H9 (cell line): ENCODE measurements at regions not wholly inside any gene's neighbourhood (a gene's known extent, or its start where the extent isn't known, plus 50 kb on each side); places are given as distances from the start of the nearest gene placed in this dataset.

Experiments
- DNase-seq: peaks from one replicate; pipeline ENCODE4 v3.0.0-alpha.2; 2017
- H2AFZ ChIP-seq: one replicate; pipeline ENCODE4 v1.6.1; 2013; ENCODE audit warnings: mild to moderate bottlenecking, low read length, control low read depth, moderate library complexity
- H2AK5ac ChIP-seq: 2 replicates; pipeline ENCODE4 v1.6.1; 2013; ENCODE audit warnings: low read length, control low read depth, mixed read lengths; ENCODE audit not compliant: insufficient read length
- H2BK120ac ChIP-seq: one replicate; pipeline ENCODE4 v1.6.1; 2013; ENCODE audit warnings: low read depth, mild to moderate bottlenecking, low read length, control low read depth, inconsistent platforms; ENCODE audit not compliant: poor library complexity, severe bottlenecking
- H2BK12ac ChIP-seq: 2 replicates; pipeline ENCODE4 v1.6.1; 2013; ENCODE audit warnings: low read length, control low read depth, mixed read lengths, low read depth; ENCODE audit not compliant: insufficient read length
- H2BK15ac ChIP-seq: 2 replicates; pipeline ENCODE4 v1.6.1; 2013; ENCODE audit warnings: low read depth, low read length, control low read depth
- H2BK20ac ChIP-seq: one replicate; pipeline ENCODE4 v1.6.1; 2013; ENCODE audit warnings: low read depth, mild to moderate bottlenecking, low read length, control low read depth, inconsistent platforms; ENCODE audit not compliant: poor library complexity, severe bottlenecking
- H2BK5ac ChIP-seq: 2 replicates; pipeline ENCODE4 v1.6.1; 2013; ENCODE audit warnings: low read length, control low read depth, mixed read lengths; ENCODE audit not compliant: insufficient read length
- H3K14ac ChIP-seq: 2 replicates; pipeline ENCODE4 v1.6.1; 2013; ENCODE audit warnings: low read length, control low read depth; ENCODE audit not compliant: insufficient read depth
- H3K18ac ChIP-seq: 2 replicates; pipeline ENCODE4 v1.6.1; 2013; ENCODE audit warnings: low read depth, mild to moderate bottlenecking, mixed read lengths, low read length, control low read depth; ENCODE audit not compliant: insufficient read length
- H3K23ac ChIP-seq: 2 replicates; pipeline ENCODE4 v1.6.1; 2013; ENCODE audit warnings: low read length, control low read depth, mixed read lengths, low read depth; ENCODE audit not compliant: insufficient read length
- H3K23me2 ChIP-seq: 2 replicates; pipeline ENCODE4 v1.6.1; 2013; ENCODE audit warnings: low read depth, mild to moderate bottlenecking, mixed read lengths, low read length, control low read depth; ENCODE audit not compliant: insufficient read length, poor library complexity, severe bottlenecking
- H3K27ac ChIP-seq: 2 replicates; pipeline ENCODE4 v1.5.1; 2013; ENCODE audit warnings: low read length, control low read depth, mixed read lengths, low read depth; ENCODE audit not compliant: insufficient read length
- H3K27me3 ChIP-seq: 2 replicates; pipeline ENCODE4 v1.6.1; 2013; ENCODE audit warnings: low read length, control low read depth, inconsistent platforms; ENCODE audit not compliant: insufficient read depth
- H3K4ac ChIP-seq: 2 replicates; pipeline ENCODE4 v1.6.1; 2013; ENCODE audit warnings: low read depth, mild to moderate bottlenecking, control low read depth, inconsistent platforms, low read length, moderate library complexity
- H3K4me1 ChIP-seq: 2 replicates; pipeline ENCODE4 v1.6.1; 2013; ENCODE audit warnings: low read length, control low read depth, inconsistent platforms; ENCODE audit not compliant: insufficient read depth
- H3K4me2 ChIP-seq: 2 replicates; pipeline ENCODE4 v1.6.1; 2013; ENCODE audit warnings: low read length, control low read depth, mixed read lengths; ENCODE audit not compliant: insufficient read length, insufficient read depth
- H3K56ac ChIP-seq: 2 replicates; pipeline ENCODE4 v1.6.1; 2013; ENCODE audit warnings: low read depth, mild to moderate bottlenecking, mixed read lengths, low read length, control low read depth; ENCODE audit not compliant: insufficient read length
- H3K79me1 ChIP-seq: 2 replicates; pipeline ENCODE4 v1.6.1; 2013; ENCODE audit warnings: low read depth, mild to moderate bottlenecking, moderate library complexity, low read length, control low read depth, inconsistent platforms; ENCODE audit not compliant: insufficient read depth, poor library complexity, severe bottlenecking
- H3K79me2 ChIP-seq: 2 replicates; pipeline ENCODE4 v1.6.1; 2013; ENCODE audit warnings: low read length, control low read depth, inconsistent platforms; ENCODE audit not compliant: insufficient read depth
- H3K9ac ChIP-seq: 2 replicates; pipeline ENCODE4 v1.6.1; 2013; ENCODE audit warnings: low read length, control low read depth, mixed read lengths; ENCODE audit not compliant: insufficient read length; ENCODE audit errors: extremely low read depth
- H3K9me3 ChIP-seq: one replicate; pipeline ENCODE4 v1.6.1; 2013; ENCODE audit warnings: low read depth, low read length, inconsistent platforms; ENCODE audit not compliant: control insufficient read depth
- H3T11ph ChIP-seq: one replicate; pipeline ENCODE4 v1.6.1; 2013; ENCODE audit warnings: mild to moderate bottlenecking, low read length, control low read depth, inconsistent platforms
- H4K20me1 ChIP-seq: one replicate; pipeline ENCODE4 v1.6.1; 2013; ENCODE audit not compliant: control insufficient read depth, insufficient read length, insufficient read depth
- H4K5ac ChIP-seq: 2 replicates; pipeline ENCODE4 v1.6.1; 2013; ENCODE audit warnings: low read depth, mild to moderate bottlenecking, mixed read lengths, low read length, control low read depth; ENCODE audit not compliant: insufficient read length
- H4K8ac ChIP-seq: replicated peaks from 2 replicates; pipeline ENCODE4 v1.6.1; 2013; ENCODE audit warnings: low read length, control low read depth, mixed read lengths, low read depth; ENCODE audit not compliant: insufficient read length
- H4K91ac ChIP-seq: 2 replicates; pipeline ENCODE4 v1.6.1; 2013; ENCODE audit warnings: low read depth, mild to moderate bottlenecking, moderate library complexity, mixed read lengths, low read length, control low read depth; ENCODE audit not compliant: insufficient read length
- H3K27ac Mint-ChIP-seq, 3 experiments: 2 replicates in 2 of 3; 3 replicates in 1 of 3; pipeline ENCODE4 v1.8.0; 2020 to 2021; ENCODE audit warnings: mixed read lengths in 3 of 3, mild to moderate bottlenecking in 1 of 3, moderate library complexity in 1 of 3
- H3K27me3 Mint-ChIP-seq: 2 replicates; pipeline ENCODE4 v1.8.0; 2021; ENCODE audit warnings: low read depth, mild to moderate bottlenecking, moderate library complexity, mixed read lengths
- H3K36me3 Mint-ChIP-seq, 3 experiments: 2 replicates in 2 of 3; 3 replicates in 1 of 3; pipeline ENCODE4 v1.8.0; 2020 to 2021; ENCODE audit warnings: low read depth in 3 of 3, mixed read lengths in 3 of 3; ENCODE audit not compliant: insufficient read depth in 1 of 3
- H3K4me1 Mint-ChIP-seq, 2 experiments: 2 replicates each; pipeline ENCODE4 v1.8.0; 2020; ENCODE audit warnings: mixed read lengths in 2 of 2
- H3K4me3 Mint-ChIP-seq, 2 experiments: 2 replicates in 1 of 2; 3 replicates in 1 of 2; pipeline ENCODE4 v1.8.0; 2020 to 2021; ENCODE audit warnings: mild to moderate bottlenecking in 2 of 2, mixed read lengths in 2 of 2, moderate library complexity in 1 of 2
- H3K9me3 Mint-ChIP-seq, 2 experiments: 2 replicates in 1 of 2; 3 replicates in 1 of 2; pipeline ENCODE4 v1.8.0; 2020; ENCODE audit warnings: mild to moderate bottlenecking in 2 of 2, mixed read lengths in 2 of 2, moderate library complexity in 1 of 2
- CTCF ChIP-seq: fragments of 200-600 bp; sonication (generic); conservative IDR thresholded peaks from 3 replicates; pipeline ENCODE4 v1.8.0; 2021; ENCODE audit warnings: antibody characterized with exemption, mild to moderate bottlenecking
- WGBS: extraction: QIAGEN DNeasy Blood & Tissue Kit; methylation state at CpG from one replicate; pipeline ENCODE4 v1.1.7; 2013; ENCODE audit warnings: missing lambda C conversion rate, low lambda C conversion rate, mixed read lengths; ENCODE audit not compliant: insufficient read length; ENCODE audit errors: extremely low coverage; 5-methylcytosine and 5-hydroxymethylcytosine counted together

- Mint-ChIP-seq H3K36me3 (no peaks in the 10 kb centered on the region), H3K27ac (no peak overlapping the region), H3K27me3 (no peaks in the 10 kb centered on the region), H3K9me3 (no peaks in the 10 kb centered on the region; a peak in 1 of 5 replicates), H3K4me1 (peaks cover 28 to 34% of the 10 kb centered on the region in 2 experiments), H3K4me3 (no peak overlapping the region)
- Histone ChIP-seq H2BK15ac (no peak overlapping the region), H2BK20ac (no peak overlapping the region), H3K23ac (no peak overlapping the region), H3K23me2 (peaks cover 1% of the 10 kb centered on the region), H2BK5ac (no peak overlapping the region), H3K4ac (no peak overlapping the region), H3K79me1 (no peaks in the 10 kb centered on the region), H4K5ac (no peak overlapping the region), H4K20me1 (no peaks in the 10 kb centered on the region), H3K79me2 (no peaks in the 10 kb centered on the region), H3K9ac (no peak overlapping the region), H3K4me2 (no peak overlapping the region), H3K4me1 (peaks cover 16% of the 10 kb centered on the region), H4K8ac (no peak overlapping the region), H2AK5ac (no peak overlapping the region), H2BK12ac (no peak overlapping the region), H3K27me3 (no peaks in the 10 kb centered on the region), H2AFZ (no peak overlapping the region), H3K14ac (no peak overlapping the region), H3K18ac (no peak overlapping the region), H4K91ac (no peak overlapping the region), H2BK120ac (no peak overlapping the region), H3K56ac (no peak overlapping the region), H3T11ph (no peak overlapping the region), H3K27ac (no peak overlapping the region), H3K9me3 (no peaks in the 10 kb centered on the region)
- no CpG with 5 or more reads among the region's 5 CpGs for WGBS
- TF ChIP-seq CTCF, result no peak
- no peak for DNase-seq
Measured at GRCh38 chr20:51884561-51884960, 82.2 kb upstream of the SALL4 start.
